ENCODE measurements at regions not wholly inside any gene's neighbourhood (a gene's known extent, or its start where the extent isn't known, plus 50 kb on each side); places are given as distances from the start of the nearest gene placed in this dataset.
A peak's percentile ranks its signal among the peaks of the same experiment; 100 is the strongest.

DNA sequence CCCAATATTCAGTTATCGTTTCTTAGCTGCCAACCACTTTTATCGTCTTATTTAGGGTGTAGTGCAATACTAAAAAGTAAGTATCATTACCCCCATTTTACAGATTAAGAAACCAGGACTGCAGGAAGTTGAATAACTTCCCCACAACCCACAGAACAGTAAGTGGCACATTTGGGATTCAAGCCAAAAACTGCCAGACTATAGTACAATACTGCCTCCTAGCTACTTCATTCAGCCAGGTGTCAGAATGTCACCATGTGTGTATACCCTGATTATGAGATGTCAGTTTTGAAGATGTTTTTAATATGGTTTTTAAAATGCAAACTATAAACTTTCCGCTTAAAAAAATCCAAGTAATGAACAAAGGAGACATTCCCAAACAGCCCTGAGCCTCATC, 74.2 kb upstream of the PROK2 start:
- H3K27ac ChIP-seq (ENCODE audit: low read depth, low read length, poor library complexity, severe bottlenecking): no peak overlapping the region
- H3K4me1 ChIP-seq (ENCODE audit: insufficient read depth, low read length, poor library complexity, severe bottlenecking): no peaks in the 10 kb centered on the region
- H3K36me3 ChIP-seq (ENCODE audit: insufficient read depth, low read length, poor library complexity, severe bottlenecking): no peaks in the 10 kb centered on the region
- BruUV-seq (replicated peaks): no TSS peak
- H3K4me3 ChIP-seq (ENCODE audit: low read depth, low read length, poor library complexity, severe bottlenecking): no peak overlapping the region
- H3K27me3 ChIP-seq (replicated peaks; ENCODE audit: insufficient read depth, low read depth, low read length, poor library complexity): no peaks in the 10 kb centered on the region
- ChIA-PET CTCF (no interaction called here), POLR2A (ENCODE audit: low non-redundant PET) (no interaction called here)
- peak; percentile 55 for DNase-seq (ENCODE audit: low spot score)
- TF ChIP-seq, protein P1, sequence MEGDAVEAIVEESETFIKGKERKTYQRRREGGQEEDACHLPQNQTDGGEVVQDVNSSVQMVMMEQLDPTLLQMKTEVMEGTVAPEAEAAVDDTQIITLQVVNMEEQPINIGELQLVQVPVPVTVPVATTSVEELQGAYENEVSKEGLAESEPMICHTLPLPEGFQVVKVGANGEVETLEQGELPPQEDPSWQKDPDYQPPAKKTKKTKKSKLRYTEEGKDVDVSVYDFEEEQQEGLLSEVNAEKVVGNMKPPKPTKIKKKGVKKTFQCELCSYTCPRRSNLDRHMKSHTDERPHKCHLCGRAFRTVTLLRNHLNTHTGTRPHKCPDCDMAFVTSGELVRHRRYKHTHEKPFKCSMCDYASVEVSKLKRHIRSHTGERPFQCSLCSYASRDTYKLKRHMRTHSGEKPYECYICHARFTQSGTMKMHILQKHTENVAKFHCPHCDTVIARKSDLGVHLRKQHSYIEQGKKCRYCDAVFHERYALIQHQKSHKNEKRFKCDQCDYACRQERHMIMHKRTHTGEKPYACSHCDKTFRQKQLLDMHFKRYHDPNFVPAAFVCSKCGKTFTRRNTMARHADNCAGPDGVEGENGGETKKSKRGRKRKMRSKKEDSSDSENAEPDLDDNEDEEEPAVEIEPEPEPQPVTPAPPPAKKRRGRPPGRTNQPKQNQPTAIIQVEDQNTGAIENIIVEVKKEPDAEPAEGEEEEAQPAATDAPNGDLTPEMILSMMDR (conservative IDR thresholded peaks at IDR 0.05; ENCODE audit: low read depth, low read length): peak; percentile 50
- TF ChIP-seq EZH2 (IDR thresholded peaks at IDR 0.05; ENCODE audit: borderline replicate concordance, low read depth, low read length, poor library complexity, severe bottlenecking): no peak
- H3K9me3 ChIP-seq (ENCODE audit: low read depth, low read length, poor library complexity, severe bottlenecking): no peaks in the 10 kb centered on the region
- intact Hi-C loops (cut with micrococcal nuclease; ENCODE audit: unreplicated experiment): loop anchor here (5.0 kb wide), 1 partner anchor 127 kb away; no protein-coding TSS in a partner anchor

DNA sequence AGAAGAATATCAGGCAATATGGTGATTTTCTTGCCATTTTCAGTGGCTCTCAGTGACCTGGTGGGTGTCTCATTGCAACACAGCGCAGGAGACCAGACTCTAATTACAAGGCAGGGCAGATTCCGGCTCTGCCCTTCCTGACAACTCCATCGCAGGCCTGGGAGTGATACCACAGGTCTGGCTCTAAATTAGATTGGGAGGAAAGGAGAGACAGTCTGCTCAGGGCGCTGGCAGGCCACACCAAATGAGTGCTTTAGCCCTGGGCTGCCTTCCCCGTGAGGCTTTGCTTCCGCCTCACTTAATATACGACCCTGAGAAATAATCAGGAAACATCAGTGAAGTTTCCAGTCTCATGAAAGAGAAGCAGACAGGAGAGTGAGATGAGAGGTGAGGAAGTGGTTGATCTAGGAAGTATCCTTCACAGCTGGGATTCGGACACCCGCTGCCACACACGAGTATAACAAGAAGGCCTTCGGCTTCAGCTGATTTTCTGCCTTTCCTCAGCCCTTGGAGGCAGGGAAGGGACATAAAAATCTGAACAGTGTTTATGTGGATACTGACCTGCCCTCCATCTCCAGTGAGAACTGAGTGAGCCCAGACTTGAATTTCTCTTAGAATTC, 73.7 kb upstream of the PROK2 start:
- ChIA-PET CTCF (no interaction called here), POLR2A (ENCODE audit: low non-redundant PET) (no interaction called here)
- TF ChIP-seq, protein P1 (conservative IDR thresholded peaks at IDR 0.05; ENCODE audit: low read depth, low read length): no peak
- TF ChIP-seq EZH2 (IDR thresholded peaks at IDR 0.05; ENCODE audit: borderline replicate concordance, low read depth, low read length, poor library complexity, severe bottlenecking): no peak
- Histone ChIP-seq H3K9me3 (ENCODE audit: low read depth, low read length, poor library complexity, severe bottlenecking) (no peaks in the 10 kb centered on the region), H3K27me3 (replicated peaks; ENCODE audit: insufficient read depth, low read depth, low read length, poor library complexity) (no peaks in the 10 kb centered on the region), H3K4me1 (ENCODE audit: insufficient read depth, low read length, poor library complexity, severe bottlenecking) (no peaks in the 10 kb centered on the region), H3K4me3 (ENCODE audit: low read depth, low read length, poor library complexity, severe bottlenecking) (no peak overlapping the region), H3K27ac (ENCODE audit: low read depth, low read length, poor library complexity, severe bottlenecking) (no peak overlapping the region), H3K36me3 (ENCODE audit: insufficient read depth, low read length, poor library complexity, severe bottlenecking) (no peaks in the 10 kb centered on the region)
- no peak for DNase-seq (ENCODE audit: low spot score)
- BruUV-seq (replicated peaks): no TSS peak
- intact Hi-C loops (cut with micrococcal nuclease; ENCODE audit: unreplicated experiment): loop anchor here (5.0 kb wide), 1 partner anchor 126 kb away; no protein-coding TSS in a partner anchor

DNA sequence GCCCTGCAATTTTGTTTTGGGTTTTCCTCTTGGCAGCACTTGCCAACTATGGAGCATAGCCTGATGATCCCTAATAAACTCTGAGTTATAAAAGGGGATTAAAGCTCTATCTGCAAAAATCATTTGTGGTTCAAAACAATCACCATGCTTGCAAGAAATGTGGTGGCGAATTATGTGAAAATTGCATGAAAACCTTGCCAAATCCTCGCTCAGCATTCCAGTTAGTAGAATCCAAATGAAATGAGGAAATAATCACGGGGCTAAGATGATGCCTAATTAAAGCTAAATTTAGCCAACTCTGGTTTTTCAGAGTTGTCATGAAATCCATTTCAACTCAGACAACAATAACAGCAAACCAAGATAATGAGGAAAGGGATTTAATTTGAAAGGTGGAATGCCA, 73.0 kb upstream of the PROK2 start:
- Histone ChIP-seq H3K36me3 (ENCODE audit: insufficient read depth, low read length, poor library complexity, severe bottlenecking) (no peaks in the 10 kb centered on the region), H3K27ac (ENCODE audit: low read depth, low read length, poor library complexity, severe bottlenecking) (no peak overlapping the region), H3K4me3 (ENCODE audit: low read depth, low read length, poor library complexity, severe bottlenecking) (no peak overlapping the region), H3K27me3 (replicated peaks; ENCODE audit: insufficient read depth, low read depth, low read length, poor library complexity) (no peaks in the 10 kb centered on the region), H3K9me3 (ENCODE audit: low read depth, low read length, poor library complexity, severe bottlenecking) (no peaks in the 10 kb centered on the region), H3K4me1 (ENCODE audit: insufficient read depth, low read length, poor library complexity, severe bottlenecking) (no peaks in the 10 kb centered on the region)
- BruUV-seq (replicated peaks): no TSS peak
- CTCF ChIA-PET: no interaction called here
- POLR2A ChIA-PET (ENCODE audit: low non-redundant PET): no interaction called here
- TF ChIP-seq, protein P1 (conservative IDR thresholded peaks at IDR 0.05; ENCODE audit: low read depth, low read length): no peak
- TF ChIP-seq EZH2 (IDR thresholded peaks at IDR 0.05; ENCODE audit: borderline replicate concordance, low read depth, low read length, poor library complexity, severe bottlenecking): no peak
- intact Hi-C loops (cut with micrococcal nuclease; ENCODE audit: unreplicated experiment): loop anchor here (5.0 kb wide), 1 partner anchor 126 kb away; no protein-coding TSS in a partner anchor
- DNase-seq (ENCODE audit: low spot score): no peak
